T-helper 17 cell (primary cell): ENCODE measurements at regions not wholly inside any gene's neighbourhood (a gene's known extent, or its start where the extent isn't known, plus 50 kb on each side); places are given as distances from the start of the nearest gene placed in this dataset.

Experiments used
- ATAC-seq: fragments of 150-1000 bp; cut with Tn5 transposase; 2 replicates; pipeline ENCODE4 v1.10.0; 2021; ENCODE audit warnings: mild to moderate bottlenecking, moderate library complexity
- DNase-seq, 3 donors: peaks; one replicate each; pipeline versions ENCODE4 v3.0.0 to v3.0.0-alpha.2; 2020 to 2021
- H3K9me3 ChIP-seq: one replicate; pipeline ENCODE4 v1.7.0; 2013; ENCODE audit warnings: low read length, mild to moderate bottlenecking; ENCODE audit not compliant: control insufficient read depth, poor library complexity, severe bottlenecking
- H3K27ac Mint-ChIP-seq: one replicate; pipeline ENCODE4 v1.8.0; 2022; ENCODE audit warnings: mild to moderate bottlenecking, moderate library complexity, mixed read lengths
- H3K27me3 Mint-ChIP-seq: one replicate; pipeline ENCODE4 v1.8.0; 2022; ENCODE audit warnings: mixed read lengths
- H3K36me3 Mint-ChIP-seq: one replicate; pipeline ENCODE4 v1.8.0; 2022; ENCODE audit warnings: low read depth, mixed read lengths
- H3K4me1 Mint-ChIP-seq: one replicate; pipeline ENCODE4 v1.8.0; 2022; ENCODE audit warnings: mild to moderate bottlenecking, mixed read lengths
- H3K4me3 Mint-ChIP-seq: one replicate; pipeline ENCODE4 v1.8.0; 2022; ENCODE audit warnings: mild to moderate bottlenecking, moderate library complexity, mixed read lengths

GRCh38 chr2:17282826-17283225, 235.4 kb downstream of the RAD51AP2 start:
- Mint-ChIP-seq H3K4me3 (no peak overlapping the region), H3K36me3 (no peaks in the 10 kb centered on the region), H3K27ac (no peak overlapping the region), H3K4me1 (no peaks in the 10 kb centered on the region), H3K27me3 (no peaks in the 10 kb centered on the region)
- DNase-seq (no peak), ATAC-seq (no peak)
- H3K9me3 ChIP-seq: no peaks in the 10 kb centered on the region

GRCh38 chr2:17282245-17282644, 236.0 kb downstream of the RAD51AP2 start:
- H3K4me1 Mint-ChIP-seq: no peaks in the 10 kb centered on the region
- H3K4me3 Mint-ChIP-seq: no peak overlapping the region
- H3K36me3 Mint-ChIP-seq: no peaks in the 10 kb centered on the region
- ATAC-seq (no peak), DNase-seq (no peak)
- no peak overlapping the region for H3K27ac Mint-ChIP-seq
- H3K9me3 ChIP-seq: no peaks in the 10 kb centered on the region
- no peaks in the 10 kb centered on the region for H3K27me3 Mint-ChIP-seq

- H3K27ac Mint-ChIP-seq: no peak overlapping the region
- no peaks in the 10 kb centered on the region for H3K4me1 Mint-ChIP-seq
- peaks cover 2% of the 10 kb centered on the region for H3K9me3 ChIP-seq
- DNase-seq (no peak), ATAC-seq (no peak)
- no peaks in the 10 kb centered on the region for H3K36me3 Mint-ChIP-seq
- H3K27me3 Mint-ChIP-seq: no peaks in the 10 kb centered on the region
- H3K4me3 Mint-ChIP-seq: no peak overlapping the region
Measured at GRCh38 chr2:17276220-17276619, 242.0 kb downstream of the RAD51AP2 start.

- DNase-seq: no peak
- Mint-ChIP-seq H3K4me3 (no peak overlapping the region), H3K27ac (no peak overlapping the region), H3K36me3 (no peaks in the 10 kb centered on the region), H3K4me1 (no peaks in the 10 kb centered on the region), H3K27me3 (no peaks in the 10 kb centered on the region)
- no peak for ATAC-seq
- H3K9me3 ChIP-seq: peaks cover 2% of the 10 kb centered on the region
Measured at GRCh38 chr2:17272652-17273525, 245.4 kb downstream of the RAD51AP2 start.

- Mint-ChIP-seq H3K4me3 (no peak overlapping the region), H3K4me1 (no peaks in the 10 kb centered on the region), H3K36me3 (no peaks in the 10 kb centered on the region), H3K27ac (no peak overlapping the region), H3K27me3 (no peaks in the 10 kb centered on the region)
- ATAC-seq (no peak), DNase-seq (no peak)
- H3K9me3 ChIP-seq: peaks cover 2% of the 10 kb centered on the region
Measured at GRCh38 chr2:17272170-17272569, 246.1 kb downstream of the RAD51AP2 start.

GRCh38 chr2:17271416-17271815, 246.8 kb downstream of the RAD51AP2 start:
- Mint-ChIP-seq H3K4me1 (no peaks in the 10 kb centered on the region), H3K36me3 (no peaks in the 10 kb centered on the region), H3K4me3 (no peak overlapping the region), H3K27me3 (no peaks in the 10 kb centered on the region), H3K27ac (no peak overlapping the region)
- H3K9me3 ChIP-seq: peaks cover 2% of the 10 kb centered on the region
- ATAC-seq (no peak), DNase-seq (no peak)

- no peak for ATAC-seq
- H3K27me3 Mint-ChIP-seq: no peaks in the 10 kb centered on the region
- H3K4me1 Mint-ChIP-seq: no peaks in the 10 kb centered on the region
- H3K4me3 Mint-ChIP-seq: no peak overlapping the region
- no peak for DNase-seq
- no peaks in the 10 kb centered on the region for H3K36me3 Mint-ChIP-seq
- H3K27ac Mint-ChIP-seq: no peak overlapping the region
- peaks cover 2% of the 10 kb centered on the region for H3K9me3 ChIP-seq
Measured at GRCh38 chr2:17270894-17271293, 247.3 kb downstream of the RAD51AP2 start.

- ATAC-seq (no peak), DNase-seq (no peak)
- no peaks in the 10 kb centered on the region for H3K4me1 Mint-ChIP-seq
Measured at GRCh38 chr2:17263570-17263968, 254.7 kb downstream of the RAD51AP2 start.

GRCh38 chr2:17262854-17263569, 255.2 kb downstream of the RAD51AP2 start:
- DNase-seq: no peak

More at GRCh38 chr2:17263570-17263968, 254.7 kb downstream of the RAD51AP2 start:
- no peak overlapping the region for H3K27ac Mint-ChIP-seq
- no peaks in the 10 kb centered on the region for H3K36me3 Mint-ChIP-seq
- H3K9me3 ChIP-seq: no peaks in the 10 kb centered on the region
- H3K27me3 Mint-ChIP-seq: no peaks in the 10 kb centered on the region
- no peak overlapping the region for H3K4me3 Mint-ChIP-seq

GRCh38 chr2:17259613-17260012, 258.6 kb downstream of the RAD51AP2 start:
- Mint-ChIP-seq H3K36me3 (no peaks in the 10 kb centered on the region), H3K4me1 (no peaks in the 10 kb centered on the region), H3K27me3 (no peaks in the 10 kb centered on the region), H3K4me3 (no peak overlapping the region), H3K27ac (no peak overlapping the region)
- ATAC-seq: no peak
- no peaks in the 10 kb centered on the region for H3K9me3 ChIP-seq
- DNase-seq: no peak

More at GRCh38 chr2:17262854-17263569, 255.2 kb downstream of the RAD51AP2 start:
- H3K36me3 Mint-ChIP-seq: no peaks in the 10 kb centered on the region
- no peak overlapping the region for H3K4me3 Mint-ChIP-seq
- no peak overlapping the region for H3K27ac Mint-ChIP-seq
- H3K4me1 Mint-ChIP-seq: no peaks in the 10 kb centered on the region
- no peaks in the 10 kb centered on the region for H3K27me3 Mint-ChIP-seq
- no peaks in the 10 kb centered on the region for H3K9me3 ChIP-seq
- no peak for ATAC-seq

GRCh38 chr2:17258861-17259260, 259.4 kb downstream of the RAD51AP2 start:
- no peak for ATAC-seq
- H3K27me3 Mint-ChIP-seq: no peaks in the 10 kb centered on the region
- H3K9me3 ChIP-seq: no peaks in the 10 kb centered on the region
- no peak overlapping the region for H3K27ac Mint-ChIP-seq
- no peak for DNase-seq
- H3K36me3 Mint-ChIP-seq: no peaks in the 10 kb centered on the region
- H3K4me1 Mint-ChIP-seq: no peaks in the 10 kb centered on the region
- H3K4me3 Mint-ChIP-seq: no peak overlapping the region

- no peak for ATAC-seq
- no peak overlapping the region for H3K27ac Mint-ChIP-seq
- no peaks in the 10 kb centered on the region for H3K36me3 Mint-ChIP-seq
- no peak for DNase-seq
- no peaks in the 10 kb centered on the region for H3K27me3 Mint-ChIP-seq
- H3K9me3 ChIP-seq: no peaks in the 10 kb centered on the region
- no peaks in the 10 kb centered on the region for H3K4me1 Mint-ChIP-seq
- no peak overlapping the region for H3K4me3 Mint-ChIP-seq
Measured at GRCh38 chr2:17257189-17257909, 260.9 kb downstream of the RAD51AP2 start.

- Mint-ChIP-seq H3K4me1 (no peaks in the 10 kb centered on the region), H3K27me3 (no peaks in the 10 kb centered on the region), H3K4me3 (no peak overlapping the region), H3K36me3 (no peaks in the 10 kb centered on the region), H3K27ac (no peak overlapping the region)
- no peaks in the 10 kb centered on the region for H3K9me3 ChIP-seq
- ATAC-seq (no peak), DNase-seq (no peak)
Measured at GRCh38 chr2:17255071-17255470, 263.2 kb downstream of the RAD51AP2 start.
